Left lung (tissue), 4 donors: ENCODE measurements at regions not wholly inside any gene's neighbourhood (a gene's known extent, or its start where the extent isn't known, plus 50 kb on each side); places are given as distances from the start of the nearest gene placed in this dataset.

Experiments used
- ATAC-seq: fragments of 200-7000 bp; cut with Tn5 transposase; one replicate; pipeline ENCODE4 v1.9.1; 2020; ENCODE audit warnings: moderate library complexity
- DNase-seq, 4 donors: peaks; one replicate each; pipeline ENCODE4 v3.0.0-alpha.2; 2013 to 2020
- H3K27ac ChIP-seq, 2 donors: fragments of 200-600 bp; sonication (generic) in 1 of 2; one replicate each; pipeline versions ENCODE4 v1.5.0 to v1.8.0; 2020 to 2021
- H3K27me3 ChIP-seq, 2 donors: fragments of 200-600 bp; sonication (generic) in 1 of 2; one replicate each; pipeline versions ENCODE4 v1.5.0 to v1.8.0; 2020 to 2021
- H3K36me3 ChIP-seq, 2 donors: fragments of 200-600 bp; sonication (generic) in 1 of 2; one replicate each; pipeline versions ENCODE4 v1.5.0 to v1.8.0; 2020 to 2021
- H3K4me1 ChIP-seq, 2 donors: fragments of 200-600 bp; one replicate each; pipeline ENCODE4 v1.8.0; 2021
- H3K4me3 ChIP-seq, 2 donors: fragments of 200-600 bp; sonication (generic) in 1 of 2; one replicate each; pipeline versions ENCODE4 v1.5.0 to v1.8.0; 2020 to 2021; ENCODE audit warnings: mild to moderate bottlenecking in 1 of 2
- H3K9me3 ChIP-seq, 2 donors: fragments of 200-600 bp; sonication (generic) in 1 of 2; one replicate each; pipeline versions ENCODE4 v1.5.0 to v1.8.0; 2020 to 2021
- CTCF ChIP-seq, 2 donors: fragments of 200-600 bp; sonication (generic) in 1 of 2; IDR thresholded peaks; one replicate each; pipeline versions ENCODE4 v1.5.0 to v1.8.0; 2021; ENCODE audit warnings: antibody characterized with exemption in 2 of 2
- intact Hi-C, 2 donors: fragments of 100-400 bp; cut with DNase I; formaldehyde crosslinking; loops; one replicate each; pipeline versions ENCODE4 v1.11.2 to v1.14.2; 2022
- donor health status: DM: no; HTN: yes; CAD: no.
- donor health status: DM: no; HTN: no; CAD: no.

- no peak for TF ChIP-seq CTCF (IDR thresholded peaks at IDR 0.05)
- H3K9me3 ChIP-seq = no peaks in the 10 kb centered on the region
- no peak for ATAC-seq
- intact Hi-C loops = no loop called here
- H3K27me3 ChIP-seq = no peaks in the 10 kb centered on the region
- DNase-seq = peak in 1 of 4 donors; percentile 19
- H3K4me1 ChIP-seq = no peaks in the 10 kb centered on the region
- H3K27ac ChIP-seq = no peak overlapping the region
- no peaks in the 10 kb centered on the region for H3K36me3 ChIP-seq
- no peak overlapping the region for H3K4me3 ChIP-seq
Observed at GRCh38 chr3:182364723-182365650, 428.3 kb upstream of the ATP11B start.

- TF ChIP-seq CTCF (IDR thresholded peaks at IDR 0.05) = no peak
- Histone ChIP-seq H3K4me3 (no peak overlapping the region), H3K9me3 (no peaks in the 10 kb centered on the region), H3K4me1 (no peaks in the 10 kb centered on the region), H3K36me3 (no peaks in the 10 kb centered on the region), H3K27me3 (no peaks in the 10 kb centered on the region), H3K27ac (no peak overlapping the region)
- ATAC-seq (no peak), DNase-seq (no peak)
- intact Hi-C loops = no loop called here
Observed at GRCh38 chr3:182366746-182367145, 426.6 kb upstream of the ATP11B start.

- intact Hi-C loops = no loop called here
- H3K36me3 ChIP-seq = no peaks in the 10 kb centered on the region
- TF ChIP-seq CTCF (IDR thresholded peaks at IDR 0.05) = no peak
- no peak overlapping the region for H3K4me3 ChIP-seq
- H3K27me3 ChIP-seq = no peaks in the 10 kb centered on the region
- no peaks in the 10 kb centered on the region for H3K9me3 ChIP-seq
- no peaks in the 10 kb centered on the region for H3K4me1 ChIP-seq
- ATAC-seq = no peak
- DNase-seq = no peak
- no peak overlapping the region for H3K27ac ChIP-seq
Observed at GRCh38 chr3:182369861-182370260, 423.4 kb upstream of the ATP11B start.

GRCh38 chr3:182370949-182371348, 422.4 kb upstream of the ATP11B start:
- Histone ChIP-seq H3K9me3 (no peaks in the 10 kb centered on the region), H3K27ac (no peak overlapping the region), H3K36me3 (no peaks in the 10 kb centered on the region), H3K27me3 (no peaks in the 10 kb centered on the region), H3K4me3 (no peak overlapping the region), H3K4me1 (no peaks in the 10 kb centered on the region)
- no peak for TF ChIP-seq CTCF (IDR thresholded peaks at IDR 0.05)
- no peak for ATAC-seq
- intact Hi-C loops = no loop called here
- DNase-seq = no peak

GRCh38 chr3:182375916-182376315, 417.4 kb upstream of the ATP11B start:
- H3K9me3 ChIP-seq = no peaks in the 10 kb centered on the region
- DNase-seq = no peak

More at GRCh38 chr3:182375916-182376315, 417.4 kb upstream of the ATP11B start:
- no peaks in the 10 kb centered on the region for H3K27me3 ChIP-seq
- no peak for ATAC-seq
- no peaks in the 10 kb centered on the region for H3K4me1 ChIP-seq
- no peak overlapping the region for H3K27ac ChIP-seq
- H3K4me3 ChIP-seq = no peak overlapping the region
- no peak for TF ChIP-seq CTCF (IDR thresholded peaks at IDR 0.05)
- H3K36me3 ChIP-seq = no peaks in the 10 kb centered on the region
- intact Hi-C loops = no loop called here
